Suprapubic skin (tissue), 3 donors: ENCODE measurements at regions not wholly inside any gene's neighbourhood (a gene's known extent, or its start where the extent isn't known, plus 50 kb on each side); places are given as distances from the start of the nearest gene placed in this dataset.

Source experiments
- EP300 ChIP-seq: sonication (generic); formaldehyde crosslinking; IDR thresholded peaks from one replicate; pipeline ENCODE4 v1.6.1; 2017; ENCODE audit warnings: antibody characterized with exemption
- TF ChIP-seq, protein P1 (sequence below), 2 donors: fragments of 200-600 bp in 1 of 2; fragments of 450-650 bp in 1 of 2; sonication (generic) in 1 of 2; IDR thresholded peaks; one replicate each; pipeline ENCODE4 v1.5.1; 2016 to 2019; ENCODE audit warnings: antibody characterized with exemption in 2 of 2, mild to moderate bottlenecking in 1 of 2, moderate library complexity in 1 of 2

DNA sequence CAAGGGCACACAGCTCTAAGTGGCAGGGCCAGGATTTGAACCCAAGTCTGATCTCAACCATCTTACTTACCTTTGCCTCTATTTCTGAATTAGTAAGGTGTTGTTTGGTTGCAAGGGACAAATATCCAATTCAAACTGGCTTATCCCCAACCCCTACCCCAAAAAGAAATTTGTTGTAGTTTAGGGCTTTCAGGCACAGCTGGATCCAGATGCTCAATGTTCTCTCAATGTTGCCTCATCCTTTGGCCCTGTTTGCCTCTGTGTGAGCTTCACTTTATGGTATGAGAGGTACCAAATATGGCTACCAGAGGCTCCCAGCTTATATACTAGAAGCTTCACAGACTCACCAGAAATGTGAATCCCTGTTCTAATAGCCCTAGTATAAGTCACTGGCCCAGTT lies 499.9 kb downstream of the SHQ1 start:
- no peak for TF ChIP-seq EP300
- TF ChIP-seq, protein P1, sequence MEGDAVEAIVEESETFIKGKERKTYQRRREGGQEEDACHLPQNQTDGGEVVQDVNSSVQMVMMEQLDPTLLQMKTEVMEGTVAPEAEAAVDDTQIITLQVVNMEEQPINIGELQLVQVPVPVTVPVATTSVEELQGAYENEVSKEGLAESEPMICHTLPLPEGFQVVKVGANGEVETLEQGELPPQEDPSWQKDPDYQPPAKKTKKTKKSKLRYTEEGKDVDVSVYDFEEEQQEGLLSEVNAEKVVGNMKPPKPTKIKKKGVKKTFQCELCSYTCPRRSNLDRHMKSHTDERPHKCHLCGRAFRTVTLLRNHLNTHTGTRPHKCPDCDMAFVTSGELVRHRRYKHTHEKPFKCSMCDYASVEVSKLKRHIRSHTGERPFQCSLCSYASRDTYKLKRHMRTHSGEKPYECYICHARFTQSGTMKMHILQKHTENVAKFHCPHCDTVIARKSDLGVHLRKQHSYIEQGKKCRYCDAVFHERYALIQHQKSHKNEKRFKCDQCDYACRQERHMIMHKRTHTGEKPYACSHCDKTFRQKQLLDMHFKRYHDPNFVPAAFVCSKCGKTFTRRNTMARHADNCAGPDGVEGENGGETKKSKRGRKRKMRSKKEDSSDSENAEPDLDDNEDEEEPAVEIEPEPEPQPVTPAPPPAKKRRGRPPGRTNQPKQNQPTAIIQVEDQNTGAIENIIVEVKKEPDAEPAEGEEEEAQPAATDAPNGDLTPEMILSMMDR (IDR thresholded peaks at IDR 0.05): no peak
